DOHH2 (cell line): ENCODE measurements at regions not wholly inside any gene's neighbourhood (a gene's known extent, or its start where the extent isn't known, plus 50 kb on each side); places are given as distances from the start of the nearest gene placed in this dataset.

Experiments used
- CTCF ChIP-seq: fragments of 200-600 bp; sonication (generic); IDR thresholded peaks from one replicate; pipeline ENCODE4 v1.5.1; 2014; ENCODE audit warnings: antibody characterized with exemption, mild to moderate bottlenecking, low read depth, low read length; ENCODE audit not compliant: poor library complexity, severe bottlenecking
- EZH2phosphoT487 ChIP-seq: fragments of 200-600 bp; sonication (generic); IDR thresholded peaks from 2 replicates; pipeline ENCODE4 v1.6.1; 2017; ENCODE audit warnings: borderline replicate concordance, mild to moderate bottlenecking, antibody characterized with exemption, low read length, moderate library complexity, mixed read lengths

- TF ChIP-seq CTCF, result no peak
- no peak for TF ChIP-seq EZH2phosphoT487
Observed at GRCh38 chr2:236879416-236879963, 206.2 kb upstream of the COPS8 start.
